ENCODE measurements at regions not wholly inside any gene's neighbourhood (a gene's known extent, or its start where the extent isn't known, plus 50 kb on each side); places are given as distances from the start of the nearest gene placed in this dataset.

DNA sequence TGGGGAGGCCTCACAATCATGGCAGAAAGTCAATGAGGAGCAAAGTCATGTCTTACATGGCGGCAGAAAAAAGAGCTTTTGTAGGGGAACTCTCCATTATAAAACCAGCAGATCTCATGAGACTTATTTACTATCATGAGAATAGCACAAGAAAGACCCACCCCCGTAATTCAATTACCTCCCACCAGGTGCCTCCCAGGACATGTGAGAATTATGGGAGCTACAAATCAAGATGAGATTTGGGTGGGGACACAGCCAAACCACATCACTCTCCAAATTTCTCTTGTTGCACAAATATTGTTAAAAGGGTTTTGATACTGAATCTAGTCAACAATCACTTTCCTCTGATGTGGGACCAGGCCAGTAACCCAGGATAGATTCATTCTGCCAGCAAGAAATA is 1176.1 kb downstream of the CDH9 start:
- intact Hi-C loops (cut with DNase I) = no loop called here
- H3K36me3 ChIP-seq (replicated peaks in 1 of 2) = no peaks in the 10 kb centered on the region
- H3K27ac ChIP-seq = no peak overlapping the region
- no peaks in the 10 kb centered on the region for H3K4me1 ChIP-seq (replicated peaks in 1 of 2)
- no peak overlapping the region for H3K4me3 ChIP-seq
- H3K9me3 ChIP-seq (replicated peaks in 1 of 3) = no peaks in the 10 kb centered on the region
- WGBS, 4 donors = 55 to 88% (median 86%) methylated on average over 2 of the region's 2 CpGs
- no peak for TF ChIP-seq POLR2A (IDR thresholded peaks at IDR 0.05)
- TF ChIP-seq, protein P1, sequence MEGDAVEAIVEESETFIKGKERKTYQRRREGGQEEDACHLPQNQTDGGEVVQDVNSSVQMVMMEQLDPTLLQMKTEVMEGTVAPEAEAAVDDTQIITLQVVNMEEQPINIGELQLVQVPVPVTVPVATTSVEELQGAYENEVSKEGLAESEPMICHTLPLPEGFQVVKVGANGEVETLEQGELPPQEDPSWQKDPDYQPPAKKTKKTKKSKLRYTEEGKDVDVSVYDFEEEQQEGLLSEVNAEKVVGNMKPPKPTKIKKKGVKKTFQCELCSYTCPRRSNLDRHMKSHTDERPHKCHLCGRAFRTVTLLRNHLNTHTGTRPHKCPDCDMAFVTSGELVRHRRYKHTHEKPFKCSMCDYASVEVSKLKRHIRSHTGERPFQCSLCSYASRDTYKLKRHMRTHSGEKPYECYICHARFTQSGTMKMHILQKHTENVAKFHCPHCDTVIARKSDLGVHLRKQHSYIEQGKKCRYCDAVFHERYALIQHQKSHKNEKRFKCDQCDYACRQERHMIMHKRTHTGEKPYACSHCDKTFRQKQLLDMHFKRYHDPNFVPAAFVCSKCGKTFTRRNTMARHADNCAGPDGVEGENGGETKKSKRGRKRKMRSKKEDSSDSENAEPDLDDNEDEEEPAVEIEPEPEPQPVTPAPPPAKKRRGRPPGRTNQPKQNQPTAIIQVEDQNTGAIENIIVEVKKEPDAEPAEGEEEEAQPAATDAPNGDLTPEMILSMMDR (IDR thresholded peaks at IDR 0.05) = peak in 2 of 6 experiments; percentile 8 to 18
- H3K27me3 ChIP-seq = no peaks in the 10 kb centered on the region
- peak in 1 of 7 donors; percentile 32 for DNase-seq

DNA sequence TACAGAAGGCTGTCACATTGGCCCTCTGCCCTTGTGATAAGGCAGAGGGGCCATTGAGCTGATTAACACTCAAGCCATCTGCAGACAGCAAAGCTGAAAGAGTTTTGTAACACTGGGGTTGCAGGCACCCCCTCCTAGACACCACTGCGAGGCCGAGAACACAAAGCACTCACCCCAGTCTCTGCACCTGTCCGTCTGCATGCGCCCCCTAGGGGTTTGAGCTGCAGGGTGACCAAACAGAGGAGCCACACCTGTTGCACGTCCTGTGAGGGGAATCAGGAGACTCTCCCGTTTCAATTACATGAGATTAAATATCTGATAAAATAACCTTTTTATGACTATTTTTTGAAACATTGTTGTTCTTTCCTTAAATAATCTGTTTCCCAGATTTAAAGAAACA is 1180.4 kb downstream of the CDH9 start:
- Histone ChIP-seq H3K4me1 (replicated peaks in 1 of 2) (no peaks in the 10 kb centered on the region), H3K9me3 (replicated peaks in 1 of 3) (no peaks in the 10 kb centered on the region), H3K27me3 (no peaks in the 10 kb centered on the region), H3K36me3 (replicated peaks in 1 of 2) (no peaks in the 10 kb centered on the region), H3K4me3 (no peak overlapping the region), H3K27ac (no peak overlapping the region)
- intact Hi-C loops (cut with DNase I) = no loop called here
- 46 to 56% (median 52%) methylated on average over 6 of the region's 6 CpGs for WGBS, 4 donors
- no peak for TF ChIP-seq POLR2A (IDR thresholded peaks at IDR 0.05)
- TF ChIP-seq, protein P1 (IDR thresholded peaks at IDR 0.05) = no peak
- no peak for DNase-seq

DNA sequence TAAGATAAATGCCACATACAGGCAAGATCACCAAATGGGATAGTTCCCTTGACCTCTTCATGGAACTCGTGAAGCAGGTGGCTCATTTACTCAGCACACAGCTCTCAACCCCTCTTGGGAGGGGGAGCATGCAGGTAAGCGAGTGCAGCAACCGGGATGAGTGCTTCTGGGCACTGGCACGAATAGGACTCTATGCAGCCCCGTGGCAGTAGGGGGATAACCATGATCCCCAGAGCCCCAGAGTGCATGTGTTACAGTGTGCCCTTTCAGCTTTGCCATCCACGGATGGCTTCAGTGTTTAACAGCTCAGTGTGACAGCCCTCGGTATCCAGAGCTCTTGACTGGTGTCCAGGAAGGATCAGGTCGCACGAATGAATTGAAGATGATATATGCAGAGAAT is 1187.1 kb downstream of the CDH9 start:
- TF ChIP-seq POLR2A (IDR thresholded peaks at IDR 0.05) = no peak
- TF ChIP-seq, protein P1 (IDR thresholded peaks at IDR 0.05) = no peak
- no peaks in the 10 kb centered on the region for H3K27me3 ChIP-seq
- no peak for DNase-seq
- H3K27ac ChIP-seq = no peak overlapping the region
- no peaks in the 10 kb centered on the region for H3K9me3 ChIP-seq (replicated peaks in 1 of 3)
- H3K4me3 ChIP-seq = no peak overlapping the region
- 56 to 77% (median 68%) methylated on average over 6 to 9 of the region's 9 CpGs for WGBS, 4 donors
- intact Hi-C loops (cut with DNase I) = no loop called here
- no peaks in the 10 kb centered on the region for H3K4me1 ChIP-seq (replicated peaks in 1 of 2)
- H3K36me3 ChIP-seq (replicated peaks in 1 of 2) = no peaks in the 10 kb centered on the region

DNA sequence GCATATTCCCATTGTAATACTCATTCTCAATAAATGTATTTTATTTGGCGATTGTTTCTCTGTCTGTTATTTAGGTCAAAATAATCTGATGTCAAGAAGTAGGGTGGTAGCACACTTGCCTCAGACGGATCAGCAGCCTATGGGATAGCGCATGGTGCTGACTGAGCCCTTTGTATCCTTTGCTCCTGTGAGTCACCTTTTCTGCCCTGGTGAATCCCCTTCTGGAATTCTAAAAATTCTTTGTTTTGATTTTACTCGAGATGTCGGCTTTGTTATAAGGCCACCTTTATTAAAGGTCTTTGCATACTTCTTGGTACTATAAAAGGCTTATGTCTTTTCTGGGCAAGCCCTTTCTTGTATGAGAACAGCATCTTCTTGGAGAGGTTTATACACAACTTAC is 1187.8 kb downstream of the CDH9 start:
- no peak overlapping the region for H3K27ac ChIP-seq
- no peaks in the 10 kb centered on the region for H3K9me3 ChIP-seq (replicated peaks in 1 of 3)
- TF ChIP-seq POLR2A (IDR thresholded peaks at IDR 0.05) = no peak
- TF ChIP-seq, protein P1 (IDR thresholded peaks at IDR 0.05) = no peak
- DNase-seq = no peak
- H3K27me3 ChIP-seq = no peaks in the 10 kb centered on the region
- WGBS, 4 donors = 53 to 61% (median 60%) methylated on average over 5 of the region's 5 CpGs
- no peak overlapping the region for H3K4me3 ChIP-seq
- no peaks in the 10 kb centered on the region for H3K36me3 ChIP-seq (replicated peaks in 1 of 2)
- H3K4me1 ChIP-seq (replicated peaks in 1 of 2) = no peaks in the 10 kb centered on the region
- intact Hi-C loops (cut with DNase I) = no loop called here
